NCI-H524 (cell line): ENCODE measurements at regions not wholly inside any gene's neighbourhood (a gene's known extent, or its start where the extent isn't known, plus 50 kb on each side); places are given as distances from the start of the nearest gene placed in this dataset.
A peak's percentile ranks its signal among the peaks of the same experiment; 100 is the strongest.
"Not testable (repeated sequence)": the region's sequence is repeated elsewhere in the genome, so short reads cannot be mapped to it uniquely, and the experiment has no call there.

ENCODE experiments used
- DNase-seq, 2 experiments: peaks; one replicate each; lab custom pipeline; 2025; lab: John Stamatoyannopoulos, UW

GRCh38 chr4:60482921-60483351 lies 717.2 kb upstream of the ADGRL3 start:
- peak; percentile 64 to 84 for DNase-seq

GRCh38 chr4:60485276-60485675 lies 714.9 kb upstream of the ADGRL3 start:
- DNase-seq: no peak

- not testable (repeated sequence) for DNase-seq
Observed at GRCh38 chr4:60487118-60487761, 712.9 kb upstream of the ADGRL3 start.

- DNase-seq: no peak
Observed at GRCh38 chr4:60500810-60501209, 699.3 kb upstream of the ADGRL3 start.

- no peak for DNase-seq
Observed at GRCh38 chr4:60502733-60503132, 697.4 kb upstream of the ADGRL3 start.

- DNase-seq: no peak
Observed at GRCh38 chr4:60506061-60506460, 694.1 kb upstream of the ADGRL3 start.

GRCh38 chr4:60522265-60522664 lies 677.9 kb upstream of the ADGRL3 start:
- no peak for DNase-seq

GRCh38 chr4:60531776-60532379 lies 668.2 kb upstream of the ADGRL3 start:
- no peak for DNase-seq

GRCh38 chr4:60544981-60545380 lies 655.1 kb upstream of the ADGRL3 start:
- no peak for DNase-seq

- DNase-seq: peak; percentile 61 to 83
Observed at GRCh38 chr4:60562334-60562733, 637.8 kb upstream of the ADGRL3 start.

- DNase-seq: no peak
Observed at GRCh38 chr4:60565558-60565957, 634.6 kb upstream of the ADGRL3 start.

GRCh38 chr4:60575336-60575735 lies 624.8 kb upstream of the ADGRL3 start:
- DNase-seq: no peak

GRCh38 chr4:60579335-60579734 lies 620.8 kb upstream of the ADGRL3 start:
- DNase-seq: no peak

- DNase-seq: no peak
Observed at GRCh38 chr4:60581919-60582536, 618.1 kb upstream of the ADGRL3 start.

GRCh38 chr4:60588556-60588955 lies 611.6 kb upstream of the ADGRL3 start:
- DNase-seq: no peak

GRCh38 chr4:60589425-60589824 lies 610.7 kb upstream of the ADGRL3 start:
- DNase-seq: no peak

- no peak for DNase-seq
Observed at GRCh38 chr4:60590116-60590515, 610.0 kb upstream of the ADGRL3 start.

- no peak for DNase-seq
Observed at GRCh38 chr4:60605646-60606354, 594.3 kb upstream of the ADGRL3 start.

- no peak for DNase-seq
Observed at GRCh38 chr4:60611762-60612496, 588.2 kb upstream of the ADGRL3 start.

GRCh38 chr4:60617731-60618130 lies 582.4 kb upstream of the ADGRL3 start:
- no peak for DNase-seq

GRCh38 chr4:60619531-60620305 lies 580.4 kb upstream of the ADGRL3 start:
- DNase-seq: no peak
